Heart left ventricle (tissue), 13 donors: ENCODE measurements at regions not wholly inside any gene's neighbourhood (a gene's known extent, or its start where the extent isn't known, plus 50 kb on each side); places are given as distances from the start of the nearest gene placed in this dataset.

Experiments used
- POLR2A ChIP-seq, 2 donors: fragments of 450-650 bp; IDR thresholded peaks; one replicate each; pipeline ENCODE4 v1.6.1; 2017; ENCODE audit warnings: antibody characterized with exemption in 2 of 2, mild to moderate bottlenecking in 2 of 2, moderate library complexity in 2 of 2
- TF ChIP-seq, protein P1 (sequence below), 12 donors: fragments of 200-600 bp; sonication (generic) in 4 of 12; IDR thresholded peaks; one replicate each; pipeline versions ENCODE4 v1.5.0 to v1.8.0; 2018 to 2022; ENCODE audit warnings: antibody characterized with exemption in 12 of 12, mild to moderate bottlenecking in 5 of 12
- donor health status: ischemic (EF 13 %, LVEDD 7.1; RV severe dilation, severe dysfunction).
- donor health status: DM: no; HTN: yes; CAD: no.
- donor health status: DM: no; HTN: no; CAD: no.
- donor health status: ischemic (EF 25% LVEDD 6.9; RV normal size, moderate dysfunction).
- donor health status: ischemic (EF 25% LVEDD 5.7; RV mildly dilated, moderate dysfunction).
- donor health status: ischemic (EF 35%, LVEDD 5.7; RV mildly dilated, moderate dysfunction).
- donor health status: nonischemic (EF 11% LVEDD 7.7; RV severe dilation, severe dysfunction).
- donor health status: DM: yes; HTN: yes; CAD: no.
- donor health status: PGD.
- donor health status: ischemic (EF 29% LVEDD 5.4; RV normal size, mild dysfunction).
- donor health status: nonischemic (EF 23%, LVEDD 6.1; RV moderate dilation, normal function).

DNA sequence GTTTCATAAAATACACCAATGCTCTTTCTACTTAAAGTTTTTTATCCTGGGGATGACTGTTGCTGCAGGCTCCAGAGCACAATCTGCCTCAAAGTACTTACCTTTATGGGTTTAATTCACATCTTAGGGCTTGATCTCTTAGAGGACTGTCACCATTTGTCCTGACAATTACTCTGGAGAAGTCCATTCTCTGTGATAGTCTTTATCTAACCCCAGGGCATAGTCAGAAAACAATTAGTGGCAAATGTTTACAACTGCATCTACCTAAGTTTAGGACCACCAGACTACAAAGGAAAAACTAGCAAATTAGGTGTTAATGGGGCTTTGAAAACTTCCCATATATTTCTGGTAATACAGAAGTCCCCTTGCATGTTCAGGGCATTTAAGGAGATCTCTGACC is 973.5 kb downstream of the JRKL start:
- TF ChIP-seq, protein P1, sequence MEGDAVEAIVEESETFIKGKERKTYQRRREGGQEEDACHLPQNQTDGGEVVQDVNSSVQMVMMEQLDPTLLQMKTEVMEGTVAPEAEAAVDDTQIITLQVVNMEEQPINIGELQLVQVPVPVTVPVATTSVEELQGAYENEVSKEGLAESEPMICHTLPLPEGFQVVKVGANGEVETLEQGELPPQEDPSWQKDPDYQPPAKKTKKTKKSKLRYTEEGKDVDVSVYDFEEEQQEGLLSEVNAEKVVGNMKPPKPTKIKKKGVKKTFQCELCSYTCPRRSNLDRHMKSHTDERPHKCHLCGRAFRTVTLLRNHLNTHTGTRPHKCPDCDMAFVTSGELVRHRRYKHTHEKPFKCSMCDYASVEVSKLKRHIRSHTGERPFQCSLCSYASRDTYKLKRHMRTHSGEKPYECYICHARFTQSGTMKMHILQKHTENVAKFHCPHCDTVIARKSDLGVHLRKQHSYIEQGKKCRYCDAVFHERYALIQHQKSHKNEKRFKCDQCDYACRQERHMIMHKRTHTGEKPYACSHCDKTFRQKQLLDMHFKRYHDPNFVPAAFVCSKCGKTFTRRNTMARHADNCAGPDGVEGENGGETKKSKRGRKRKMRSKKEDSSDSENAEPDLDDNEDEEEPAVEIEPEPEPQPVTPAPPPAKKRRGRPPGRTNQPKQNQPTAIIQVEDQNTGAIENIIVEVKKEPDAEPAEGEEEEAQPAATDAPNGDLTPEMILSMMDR (IDR thresholded peaks at IDR 0.05), result no peak
- TF ChIP-seq POLR2A (IDR thresholded peaks at IDR 0.05), result no peak
